Loucy (cell line): ENCODE measurements at regions not wholly inside any gene's neighbourhood (a gene's known extent, or its start where the extent isn't known, plus 50 kb on each side); places are given as distances from the start of the nearest gene placed in this dataset.

Source experiments
- CTCF ChIP-seq: fragments of 200-600 bp; sonication (generic); conservative IDR thresholded peaks from 2 replicates; pipeline ENCODE4 v1.5.1; 2014; ENCODE audit warnings: mild to moderate bottlenecking, antibody characterized with exemption, low read length
- EZH2phosphoT487 ChIP-seq: fragments of 200-600 bp; IDR thresholded peaks from 2 replicates; pipeline ENCODE4 v1.6.1; 2018; ENCODE audit warnings: antibody characterized with exemption, mild to moderate bottlenecking, moderate library complexity, borderline replicate concordance

- TF ChIP-seq CTCF (no peak), EZH2phosphoT487 (no peak)
Measured at GRCh38 chr2:18230668-18231067, 329.8 kb downstream of the RDH14 start.
